IMR-90 (cell line): ENCODE measurements at regions not wholly inside any gene's neighbourhood (a gene's known extent, or its start where the extent isn't known, plus 50 kb on each side); places are given as distances from the start of the nearest gene placed in this dataset.

Source experiments
- ATAC-seq: fragments of 200-7000 bp; cut with Tn5 transposase; 2 replicates; pipeline ENCODE4 v1.9.1; 2020; ENCODE audit warnings: low read depth, mild to moderate bottlenecking, moderate library complexity
- BruUV-seq: library from RNA; stranded (reverse); fragments of 400-500 nt; replicated peaks from 2 replicates; lab custom pipeline; 2021; lab: Mats Ljungman, UMichigan
- CTCF ChIA-PET: fragments of 300-600 bp; formaldehyde crosslinking; extraction: SDS; loops from one replicate; lab custom pipeline; 2021; ENCODE audit warnings: antibody characterized with exemption; lab: Yijun Ruan, JAX
- POLR2A ChIA-PET: fragments of 300-600 bp; sonication (Branson Sonifier 250); formaldehyde crosslinking; loops from one replicate; lab custom pipeline; 2022; ENCODE audit warnings: antibody characterized with exemption; ENCODE audit not compliant: unreplicated experiment; lab: Charles Lee
- DNase-seq: peaks from one replicate; pipeline ENCODE4 v3.0.0; 2013
- H2AFZ ChIP-seq: replicated peaks from 2 replicates; pipeline ENCODE3; 2013; ENCODE audit warnings: low read length, mild to moderate bottlenecking; ENCODE audit not compliant: poor library complexity
- H2AK5ac ChIP-seq: 2 replicates; pipeline ENCODE4 v1.6.1; 2013; ENCODE audit warnings: low read depth, low read length, inconsistent platforms
- H2AK9ac ChIP-seq: replicated peaks from 2 replicates; pipeline ENCODE3; 2013; ENCODE audit warnings: mild to moderate bottlenecking, low read depth, low read length, moderate library complexity; ENCODE audit not compliant: poor library complexity
- H2BK120ac ChIP-seq: 2 replicates; pipeline ENCODE4 v1.6.1; 2013; ENCODE audit warnings: low read depth, low read length, inconsistent platforms
- H2BK15ac ChIP-seq: 3 replicates; pipeline ENCODE4 v1.6.1; 2013; ENCODE audit warnings: low read depth, low read length, inconsistent platforms
- H2BK20ac ChIP-seq: 2 replicates; pipeline ENCODE4 v1.6.1; 2013; ENCODE audit warnings: low read depth, mild to moderate bottlenecking, inconsistent platforms, low read length, moderate library complexity
- H2BK5ac ChIP-seq: 2 replicates; pipeline ENCODE4 v1.6.1; 2013; ENCODE audit warnings: mild to moderate bottlenecking, low read depth, low read length, inconsistent platforms; ENCODE audit not compliant: poor library complexity, severe bottlenecking
- H3K14ac ChIP-seq: replicated peaks from 2 replicates; pipeline ENCODE4 v1.6.1; 2013; ENCODE audit warnings: low read depth, low read length, inconsistent platforms
- H3K18ac ChIP-seq: 2 replicates; pipeline ENCODE4 v1.6.1; 2013; ENCODE audit warnings: low read depth, low read length, control low read depth
- H3K23ac ChIP-seq: 2 replicates; pipeline ENCODE4 v1.6.1; 2013; ENCODE audit warnings: low read depth, low read length, inconsistent platforms
- H3K27ac ChIP-seq: 2 replicates; pipeline ENCODE4 v1.5.1; 2013; ENCODE audit warnings: mild to moderate bottlenecking, control low read depth, low read length; ENCODE audit not compliant: insufficient read depth
- H3K27me3 ChIP-seq: 2 replicates; pipeline ENCODE4 v1.6.1; 2013; ENCODE audit warnings: low read length; ENCODE audit not compliant: control insufficient read depth, insufficient read depth
- H3K36me3 ChIP-seq: 2 replicates; pipeline ENCODE4 v1.6.1; 2013; ENCODE audit warnings: low read length, mixed read lengths; ENCODE audit not compliant: control insufficient read depth, insufficient read depth
- H3K4ac ChIP-seq: 2 replicates; pipeline ENCODE4 v1.6.1; 2013; ENCODE audit warnings: low read depth, low read length, inconsistent platforms
- H3K4me1 ChIP-seq: 2 replicates; pipeline ENCODE4 v1.6.1; 2013; ENCODE audit warnings: low read length, mixed read lengths; ENCODE audit not compliant: control insufficient read depth, insufficient read depth
- H3K4me2 ChIP-seq: 2 replicates; pipeline ENCODE4 v1.6.1; 2013; ENCODE audit warnings: low read depth, mild to moderate bottlenecking, control low read depth, low read length, moderate library complexity
- H3K4me3 ChIP-seq: 2 replicates; pipeline ENCODE4 v1.5.1; 2013; ENCODE audit warnings: low read depth, mild to moderate bottlenecking, control low read depth, low read length, moderate library complexity; ENCODE audit not compliant: insufficient read depth
- H3K56ac ChIP-seq: 2 replicates; pipeline ENCODE4 v1.6.1; 2013; ENCODE audit warnings: low read length, inconsistent platforms; ENCODE audit not compliant: insufficient read depth; ENCODE audit errors: extremely low read depth
- H3K79me1 ChIP-seq, 2 experiments: 2 replicates each; pipeline ENCODE4 v1.6.1; 2013; ENCODE audit warnings: low read length in 2 of 2, inconsistent platforms in 1 of 2, low read depth in 1 of 2
- H3K9ac ChIP-seq: 2 replicates; pipeline ENCODE4 v1.6.1; 2013; ENCODE audit warnings: low read depth, low read length, control low read depth
- H3K9me1 ChIP-seq: 2 replicates; pipeline ENCODE4 v1.6.1; 2013; ENCODE audit warnings: low read length, inconsistent platforms; ENCODE audit not compliant: insufficient read depth
- H3K9me3 ChIP-seq: 2 replicates; pipeline ENCODE4 v1.6.1; 2013; ENCODE audit warnings: low read length; ENCODE audit not compliant: control insufficient read depth, insufficient read depth
- H4K20me1 ChIP-seq: 2 replicates; pipeline ENCODE4 v1.6.1; 2013; ENCODE audit warnings: low read length, inconsistent platforms; ENCODE audit not compliant: insufficient read depth
- H4K5ac ChIP-seq: 2 replicates; pipeline ENCODE4 v1.6.1; 2013; ENCODE audit warnings: mild to moderate bottlenecking, low read depth, low read length, control low read depth
- H4K8ac ChIP-seq, 2 experiments: 2 replicates each; pipeline ENCODE4 v1.6.1; 2013; ENCODE audit warnings: low read depth in 2 of 2, low read length in 2 of 2, control low read depth in 1 of 2, inconsistent platforms in 1 of 2
- H4K91ac ChIP-seq: 2 replicates; pipeline ENCODE4 v1.6.1; 2013; ENCODE audit warnings: low read depth, low read length, inconsistent platforms; ENCODE audit not compliant: insufficient read depth
- FOS ChIP-seq: fragments of 150-350 bp; IDR thresholded peaks from 2 replicates; pipeline ENCODE4 v1.6.1; 2016; ENCODE audit warnings: low read depth, low read length
- MAFK ChIP-seq: IDR thresholded peaks from 2 replicates; pipeline ENCODE4 v1.6.1; 2012; ENCODE audit warnings: low read depth, low read length, improper control_type of control experiment
- WGBS, 2 experiments: methylation state at CpG; one replicate each; pipeline versions ENCODE4 v1.1.5 to v1.1.7; 2013; ENCODE audit warnings: missing lambda C conversion rate in 2 of 2; ENCODE audit not compliant: insufficient read length in 1 of 2; ENCODE audit errors: extremely low coverage in 2 of 2; 5-methylcytosine and 5-hydroxymethylcytosine counted together
- dilution Hi-C: fragments of 300-500 bp; cut with HindIII; formaldehyde crosslinking; loops from one replicate; pipeline ENCODE4 v1.14.3; 2018; ENCODE audit warnings: low sequenced_read_pairs; ENCODE audit not compliant: unreplicated experiment
- in situ Hi-C: fragments of 300-500 bp; cut with MboI; formaldehyde crosslinking; loops from 3 replicates; pipeline ENCODE4 v1.14.3; 2019; ENCODE audit warnings: low sequenced_read_pairs, inconsistent platforms, mixed read lengths
- intact Hi-C: fragments of 100-400 bp; cut with micrococcal nuclease; formaldehyde crosslinking; loops from 2 replicates; pipeline ENCODE4 v1.10.0; 2022

DNA sequence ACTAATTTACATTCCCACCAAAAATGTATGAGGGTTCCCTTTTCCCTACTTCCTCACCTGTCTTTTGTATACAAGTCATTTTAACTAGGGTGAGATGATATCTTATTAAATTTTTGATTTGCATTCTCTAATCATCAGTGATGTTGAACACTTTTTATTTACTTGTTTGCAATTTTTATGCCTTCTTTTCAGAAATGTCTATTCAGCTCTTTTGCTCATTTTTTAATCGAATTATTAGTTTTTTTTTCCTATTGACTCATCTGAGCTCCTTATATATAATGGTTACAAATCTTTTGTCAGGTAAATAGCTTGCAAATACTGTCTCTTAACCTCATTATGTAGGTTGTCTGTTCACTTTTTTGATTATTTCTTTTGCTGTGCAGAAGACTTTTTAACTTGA, 269.4 kb downstream of the CDH19 start:
- Histone ChIP-seq H3K36me3 (no peaks in the 10 kb centered on the region), H3K4me3 (no peak overlapping the region), H3K4ac (no peak overlapping the region), H3K23ac (no peak overlapping the region), H2AK9ac (no peak overlapping the region), H3K18ac (no peak overlapping the region), H3K27ac (no peak overlapping the region), H4K5ac (no peak overlapping the region), H2BK15ac (no peak overlapping the region), H3K9me3 (peaks cover 12% of the 10 kb centered on the region), H2AK5ac (no peak overlapping the region), H3K9ac (no peak overlapping the region), H3K79me1 (no peaks in the 10 kb centered on the region), H4K91ac (no peak overlapping the region), H2BK20ac (no peak overlapping the region), H4K8ac (no peak overlapping the region), H3K4me2 (no peak overlapping the region), H3K4me1 (no peaks in the 10 kb centered on the region), H3K9me1 (no peaks in the 10 kb centered on the region), H2BK5ac (no peak overlapping the region), H3K14ac (no peak overlapping the region), H2AFZ (no peak overlapping the region), H4K20me1 (no peaks in the 10 kb centered on the region), H2BK120ac (no peak overlapping the region), H3K56ac (no peak overlapping the region), H3K27me3 (no peaks in the 10 kb centered on the region)
- dilution Hi-C loops (no loop called here), in situ Hi-C loops (no loop called here), intact Hi-C loops (no loop called here)
- DNase-seq (no peak), ATAC-seq (no peak)
- ChIA-PET CTCF (no interaction called here), POLR2A (no interaction called here)
- BruUV-seq, result no TSS peak
- TF ChIP-seq FOS (no peak), MAFK (peak; percentile 67)
- no CpG with 5 or more reads among the region's 1 CpG for WGBS, 2 experiments
